ENCODE measurements at regions not wholly inside any gene's neighbourhood (a gene's known extent, or its start where the extent isn't known, plus 50 kb on each side); places are given as distances from the start of the nearest gene placed in this dataset.

DNA sequence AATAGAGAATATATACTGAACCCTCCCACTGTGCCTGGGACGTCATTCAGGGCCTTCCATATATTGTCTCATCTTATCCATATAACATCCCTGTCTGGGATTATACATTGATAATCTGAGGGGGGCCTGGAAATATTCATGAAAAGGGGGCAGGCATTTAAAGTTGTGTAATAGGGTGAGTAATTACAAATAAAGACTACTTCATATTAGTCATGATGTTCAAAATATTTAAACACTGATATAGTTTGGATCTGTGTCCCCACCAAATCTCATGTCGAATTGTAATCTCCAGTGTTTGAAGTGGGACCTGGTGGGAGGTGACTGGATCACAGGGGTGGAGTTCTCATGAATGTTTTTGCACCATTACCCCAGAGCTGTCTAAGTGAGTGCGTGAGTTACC lies 97.8 kb downstream of the AQP9 start:
- no peak for DNase-seq

DNA sequence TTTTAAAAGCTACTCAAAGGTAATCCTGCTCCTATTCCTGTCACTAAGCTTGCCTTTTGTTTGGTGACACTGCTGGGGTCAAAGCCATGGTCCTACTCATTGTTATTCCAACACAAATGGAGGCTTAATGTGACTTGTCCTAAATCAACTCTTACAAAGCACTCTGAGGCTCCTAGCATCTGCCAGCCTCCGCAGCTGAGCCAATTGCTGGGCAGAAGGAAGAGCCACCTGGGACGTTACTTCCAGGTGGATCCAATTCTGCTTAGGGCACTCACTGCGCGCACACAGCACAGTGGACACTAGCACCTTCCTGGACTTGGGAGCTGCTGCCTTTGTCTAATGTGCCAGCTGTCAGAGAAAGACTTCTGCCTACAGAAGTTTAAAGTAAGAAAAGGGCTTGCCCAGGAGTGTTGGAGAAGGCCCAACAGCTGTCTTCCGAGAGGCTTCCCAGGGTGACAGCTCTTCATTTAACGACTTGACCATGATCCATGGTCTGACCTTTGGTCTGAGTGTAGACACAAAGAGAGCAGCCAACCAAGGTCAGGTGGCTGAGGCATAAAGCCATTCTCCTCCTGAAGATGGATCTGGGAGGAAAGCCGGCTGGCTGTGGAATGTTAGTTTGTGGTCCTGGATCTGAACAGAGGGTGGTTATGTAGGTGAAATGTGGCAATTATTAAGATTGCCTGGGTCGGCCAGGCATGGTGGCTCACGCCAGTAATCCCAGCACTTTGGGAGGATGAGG lies 102.2 kb downstream of the AQP9 start:
- DNase-seq, result no peak

GRCh38 chr15:58241872-58242271 lies 103.7 kb downstream of the AQP9 start:
- DNase-seq, result no peak

GRCh38 chr15:58243070-58243469 lies 104.9 kb downstream of the AQP9 start:
- DNase-seq, result no peak

DNA sequence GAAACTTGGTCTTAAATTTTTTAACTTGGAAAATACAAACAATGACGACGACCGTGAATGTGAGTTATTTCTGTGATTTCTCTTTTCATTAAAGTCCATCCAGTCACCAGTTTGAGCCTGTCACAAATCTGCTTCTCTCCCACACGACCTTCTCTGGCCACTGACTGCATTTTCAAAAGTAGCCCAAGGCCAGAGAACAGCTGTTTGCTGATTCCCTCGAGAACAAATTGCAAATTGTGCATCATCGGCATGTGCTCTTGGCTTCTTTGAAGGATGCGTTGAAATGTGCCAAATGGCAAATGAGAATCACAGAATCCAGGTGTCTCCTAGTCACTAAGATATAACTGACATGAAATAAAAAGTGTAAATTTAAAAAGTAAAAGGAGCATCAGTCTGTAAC lies 106.4 kb downstream of the AQP9 start:
- no peak for DNase-seq

- no peak for DNase-seq
Observed at GRCh38 chr15:58246041-58246440, 107.9 kb downstream of the AQP9 start.

GRCh38 chr15:58247855-58248842 lies 110.0 kb downstream of the AQP9 start:
- peak; percentile 6 to 79 for DNase-seq

DNA sequence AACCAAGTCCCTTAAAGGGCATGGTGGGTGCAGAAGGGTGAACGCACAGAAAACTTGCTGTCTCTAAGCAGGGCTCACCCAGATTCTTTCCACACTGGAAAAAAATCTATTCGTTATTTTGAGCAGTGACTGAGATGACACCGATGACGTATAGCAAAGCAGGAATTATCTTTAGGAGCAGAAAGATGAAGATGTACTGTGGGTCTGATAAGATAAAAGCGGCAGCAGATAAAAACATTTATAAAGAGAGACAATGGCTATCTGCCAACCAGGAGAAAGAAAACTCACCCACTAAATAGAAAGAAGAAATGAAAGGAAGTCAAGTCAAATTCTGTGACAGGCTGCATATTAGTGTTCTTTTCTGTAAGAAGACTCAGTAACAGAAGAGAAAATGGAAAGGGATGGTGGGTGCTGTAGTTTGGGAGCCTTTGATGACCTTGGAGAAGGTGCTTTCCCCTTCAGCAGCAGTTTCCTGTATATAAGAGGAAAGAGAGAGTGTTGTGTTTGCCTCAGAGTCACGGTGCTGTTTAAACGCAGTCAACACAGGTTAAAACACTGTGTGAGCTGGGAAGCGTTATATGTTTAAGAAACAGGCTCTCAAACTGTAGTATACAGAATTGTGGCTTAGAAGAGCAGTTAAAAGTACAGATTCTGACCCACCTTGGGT lies 111.6 kb downstream of the AQP9 start:
- no peak for DNase-seq

DNA sequence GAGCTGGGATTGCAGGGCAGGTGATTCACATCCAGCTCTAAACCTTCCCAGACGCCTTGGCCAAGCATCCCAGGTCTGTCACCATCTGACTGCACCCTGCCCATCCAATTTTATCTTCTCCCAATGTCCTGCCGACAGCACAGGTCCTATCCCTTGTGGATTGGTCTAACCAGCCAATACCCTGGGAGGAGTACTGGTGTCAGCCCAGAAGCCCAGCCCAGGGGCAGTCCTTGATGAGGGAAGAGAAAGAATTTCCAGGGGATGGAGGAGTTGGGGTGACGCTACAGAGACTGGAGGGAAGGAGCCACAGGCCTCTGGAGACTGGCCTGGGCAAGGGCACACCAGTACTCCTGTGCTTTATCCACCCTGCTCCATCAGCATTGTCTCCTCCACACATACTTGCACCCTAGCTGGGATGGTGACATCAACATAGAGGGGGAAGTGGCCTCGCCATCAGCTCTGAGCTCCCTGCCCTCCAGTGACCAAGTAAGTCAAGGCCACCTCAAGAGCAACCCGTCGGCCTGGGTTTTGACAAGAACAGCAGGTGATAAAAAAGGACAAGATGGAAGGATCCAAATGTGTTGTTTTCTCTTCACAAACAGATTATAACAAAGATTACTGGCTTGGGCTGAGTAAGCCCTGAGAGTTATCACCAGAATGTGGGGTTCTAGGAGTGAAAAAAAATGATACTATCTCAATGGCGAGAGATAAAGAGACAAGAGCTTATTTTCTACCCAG lies 114.6 kb downstream of the AQP9 start:
- no peak for DNase-seq

DNA sequence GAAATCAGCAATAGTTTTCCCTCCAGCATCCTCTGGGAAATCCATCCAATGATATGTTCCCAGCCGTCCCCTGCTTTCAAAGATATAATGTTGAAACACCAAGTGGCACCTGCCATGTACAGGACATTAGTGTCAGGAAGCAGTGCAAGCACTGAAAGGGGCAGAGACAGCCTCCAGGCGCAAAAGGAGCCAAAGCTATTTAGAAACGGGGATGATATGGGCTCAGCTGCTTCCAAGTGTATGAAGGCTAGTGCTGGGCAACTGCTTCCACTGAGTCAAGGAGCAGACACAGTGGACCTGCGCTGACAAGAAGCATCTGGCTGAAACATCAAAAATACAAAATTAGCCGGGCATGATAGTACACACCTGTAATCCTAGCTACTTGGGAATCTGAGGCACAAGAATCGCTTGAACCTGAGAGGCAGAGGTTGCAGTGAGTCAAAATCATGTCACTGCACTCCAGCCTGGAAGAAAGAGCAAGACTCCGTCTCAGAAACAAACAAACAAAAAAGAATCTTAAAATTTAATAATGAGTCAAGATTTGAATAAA lies 119.7 kb downstream of the AQP9 start:
- no peak for DNase-seq

DNA sequence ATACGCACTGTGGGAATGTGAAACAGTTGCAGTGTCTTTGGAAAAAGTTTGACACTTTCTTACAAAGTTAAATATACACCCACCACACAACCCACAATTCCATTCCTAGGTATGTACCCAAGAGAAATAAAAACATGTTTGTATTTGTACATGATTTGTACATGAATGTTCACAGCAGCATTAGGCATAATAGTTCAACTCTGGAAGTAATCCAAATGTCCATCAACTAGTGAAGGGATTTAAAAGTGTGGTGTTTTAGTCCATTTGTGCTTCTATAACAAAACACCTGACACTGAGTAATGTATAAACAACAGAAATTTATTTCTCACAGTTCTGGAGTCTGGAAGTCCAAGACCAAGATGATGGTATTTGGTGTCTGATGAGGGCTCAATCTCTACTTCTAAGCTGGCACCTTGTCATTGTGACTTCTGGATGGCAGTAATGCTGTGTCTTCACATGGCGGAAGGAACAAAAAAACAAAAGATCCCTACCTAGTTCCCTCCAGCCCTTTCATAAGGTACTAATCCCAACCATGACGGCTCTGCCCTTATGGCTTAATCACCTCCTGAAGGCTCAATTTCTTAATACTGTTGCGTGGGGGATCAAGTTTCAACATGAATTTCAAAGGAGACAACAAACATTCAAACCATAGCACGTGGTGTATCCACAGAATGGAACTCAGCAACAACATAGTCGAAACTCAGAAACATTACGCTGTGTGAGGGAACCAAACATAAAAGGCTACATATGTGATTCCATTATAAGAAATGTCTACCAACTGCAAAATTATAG lies 120.5 kb downstream of the AQP9 start:
- no peak for DNase-seq

GRCh38 chr15:58260205-58260724 lies 122.1 kb downstream of the AQP9 start:
- DNase-seq, result no peak

DNA sequence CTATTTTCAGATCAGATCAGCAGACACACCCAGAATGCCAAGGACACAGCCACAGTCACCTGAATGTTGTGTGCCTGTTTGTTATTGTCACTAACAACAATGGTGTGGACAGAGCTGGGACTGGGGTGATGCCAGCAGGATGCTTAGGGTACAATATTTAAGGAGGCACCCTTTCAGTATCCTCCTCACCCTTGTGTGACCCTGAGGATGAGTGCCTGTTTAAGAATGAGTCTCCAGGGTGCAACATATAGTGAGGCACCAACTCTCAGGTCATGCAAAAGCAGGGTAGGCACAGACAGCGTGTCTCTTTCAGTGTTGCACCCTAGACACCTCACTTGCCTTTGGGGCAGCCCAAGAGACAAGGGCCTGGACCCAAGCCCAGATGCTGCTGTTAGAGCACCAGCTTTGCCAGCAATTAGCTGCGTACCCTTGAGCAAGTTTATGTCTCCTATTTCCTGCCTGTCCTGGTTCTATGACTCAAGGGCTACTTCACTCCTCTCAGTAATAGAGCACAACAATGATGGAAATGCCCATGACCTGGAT lies 122.6 kb downstream of the AQP9 start:
- DNase-seq, result no peak

- DNase-seq, result no peak
Observed at GRCh38 chr15:58261368-58261767, 123.2 kb downstream of the AQP9 start.

DNA sequence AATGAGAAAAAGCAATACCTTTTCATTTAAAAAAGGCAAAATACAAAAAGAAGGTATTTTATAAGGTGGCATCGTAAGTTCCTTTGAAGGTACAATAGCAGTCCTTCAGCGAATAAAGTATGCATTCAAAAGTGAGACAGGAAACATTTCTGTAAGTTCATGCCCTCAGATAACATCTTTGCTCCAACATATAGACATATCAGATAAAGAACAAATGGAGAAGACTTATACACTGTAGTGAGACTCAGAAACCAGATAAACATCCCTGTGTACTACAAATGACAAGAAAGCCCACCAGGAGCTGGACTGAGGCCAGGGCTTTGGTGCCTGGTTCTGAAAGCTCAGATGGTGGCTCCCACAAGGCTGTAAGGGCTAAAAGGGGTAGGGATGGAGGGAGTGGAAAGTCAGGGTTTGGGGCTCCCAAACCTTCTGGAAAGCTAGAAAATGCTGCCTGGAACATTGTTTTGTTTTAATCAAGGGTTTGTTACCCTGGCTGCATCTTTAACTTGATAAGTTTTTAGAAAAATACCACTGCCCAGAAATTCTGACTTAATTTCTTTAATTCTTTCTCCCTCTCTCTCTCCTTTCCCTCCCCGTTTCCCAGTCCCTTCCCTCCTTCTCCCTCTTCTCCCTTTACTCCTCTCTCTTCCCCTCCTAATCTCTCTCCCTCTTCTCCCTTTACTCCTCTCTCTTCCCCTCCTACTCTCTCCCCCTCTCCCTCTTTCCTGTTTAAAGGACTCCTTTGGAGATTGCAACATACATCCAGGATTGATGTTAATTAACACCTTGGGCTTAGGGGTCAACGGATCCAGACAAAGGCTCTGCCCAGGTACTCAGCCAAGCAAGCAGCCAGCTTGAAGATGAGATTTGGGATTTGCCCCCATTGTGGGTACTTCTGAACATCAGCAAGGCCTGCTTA lies 126.1 kb downstream of the AQP9 start:
- DNase-seq, result no peak

GRCh38 chr15:58267051-58267450 lies 128.9 kb downstream of the AQP9 start:
- DNase-seq, result no peak

- DNase-seq, result no peak
Observed at GRCh38 chr15:58268746-58269267, 130.6 kb downstream of the AQP9 start.

DNA sequence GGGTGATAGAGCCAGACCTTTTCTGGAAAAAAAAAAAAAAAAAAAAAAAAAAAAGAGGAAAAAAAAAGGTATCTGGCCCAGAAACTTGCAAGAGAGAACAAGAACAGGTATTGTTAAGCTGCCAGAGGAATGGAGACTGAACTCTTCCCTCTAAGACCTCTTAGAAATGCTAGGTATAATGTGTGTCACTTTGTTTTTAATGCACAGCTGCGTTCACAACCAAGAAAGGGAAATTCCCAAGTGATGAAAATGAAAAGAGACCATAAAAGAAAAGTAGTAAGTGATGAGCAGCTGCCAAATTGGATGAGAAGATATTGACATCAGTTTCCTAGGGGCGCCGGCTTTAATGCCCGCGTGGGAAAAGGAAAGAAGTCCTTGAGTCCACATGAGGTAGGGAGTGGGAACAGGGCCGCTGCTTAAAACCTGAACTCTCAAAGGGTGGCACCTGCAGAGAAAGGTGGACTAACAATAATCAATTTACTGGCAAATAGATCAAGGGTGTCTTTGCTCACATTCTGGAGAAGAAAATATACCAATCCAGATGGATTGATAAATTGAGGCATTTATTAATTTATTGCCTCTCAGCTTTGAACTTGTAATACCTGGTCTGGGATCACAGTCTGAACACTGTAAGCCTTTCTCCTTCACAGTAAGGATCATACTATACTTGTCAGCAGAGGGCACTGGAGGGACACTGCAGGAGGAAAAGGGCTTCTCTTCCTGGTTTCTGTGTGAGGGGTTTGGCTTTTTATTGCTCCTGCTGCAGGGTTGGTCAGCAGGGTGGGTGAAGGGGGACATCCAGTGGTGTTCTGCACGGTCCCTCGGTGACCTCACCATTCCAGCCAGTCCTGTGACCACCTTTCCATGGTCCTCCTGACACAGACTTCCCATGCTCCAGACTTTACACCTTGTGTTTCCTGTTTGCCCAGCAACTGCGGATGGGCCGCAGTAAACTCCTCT lies 131.6 kb downstream of the AQP9 start:
- DNase-seq, result peak; percentile 33 to 57

Data from CD4-positive, alpha-beta T cell treated with Interleukin-1 beta for 1 hour (primary cell).